ENCODE measurements at regions not wholly inside any gene's neighbourhood (a gene's known extent, or its start where the extent isn't known, plus 50 kb on each side); places are given as distances from the start of the nearest gene placed in this dataset.

GRCh38 chr4:180770265-180770664 lies 1472.9 kb upstream of the TENM3 start:
- no peak for DNase-seq (ENCODE audit: extremely low read depth, low read depth)
- TF ChIP-seq, protein P1, sequence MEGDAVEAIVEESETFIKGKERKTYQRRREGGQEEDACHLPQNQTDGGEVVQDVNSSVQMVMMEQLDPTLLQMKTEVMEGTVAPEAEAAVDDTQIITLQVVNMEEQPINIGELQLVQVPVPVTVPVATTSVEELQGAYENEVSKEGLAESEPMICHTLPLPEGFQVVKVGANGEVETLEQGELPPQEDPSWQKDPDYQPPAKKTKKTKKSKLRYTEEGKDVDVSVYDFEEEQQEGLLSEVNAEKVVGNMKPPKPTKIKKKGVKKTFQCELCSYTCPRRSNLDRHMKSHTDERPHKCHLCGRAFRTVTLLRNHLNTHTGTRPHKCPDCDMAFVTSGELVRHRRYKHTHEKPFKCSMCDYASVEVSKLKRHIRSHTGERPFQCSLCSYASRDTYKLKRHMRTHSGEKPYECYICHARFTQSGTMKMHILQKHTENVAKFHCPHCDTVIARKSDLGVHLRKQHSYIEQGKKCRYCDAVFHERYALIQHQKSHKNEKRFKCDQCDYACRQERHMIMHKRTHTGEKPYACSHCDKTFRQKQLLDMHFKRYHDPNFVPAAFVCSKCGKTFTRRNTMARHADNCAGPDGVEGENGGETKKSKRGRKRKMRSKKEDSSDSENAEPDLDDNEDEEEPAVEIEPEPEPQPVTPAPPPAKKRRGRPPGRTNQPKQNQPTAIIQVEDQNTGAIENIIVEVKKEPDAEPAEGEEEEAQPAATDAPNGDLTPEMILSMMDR (IDR thresholded peaks at IDR 0.05; ENCODE audit: low read depth, low read length, missing control alignments), result no peak
- H3K4me3 ChIP-seq (replicated peaks; ENCODE audit: low read depth, low read length), result no peak overlapping the region

DNA sequence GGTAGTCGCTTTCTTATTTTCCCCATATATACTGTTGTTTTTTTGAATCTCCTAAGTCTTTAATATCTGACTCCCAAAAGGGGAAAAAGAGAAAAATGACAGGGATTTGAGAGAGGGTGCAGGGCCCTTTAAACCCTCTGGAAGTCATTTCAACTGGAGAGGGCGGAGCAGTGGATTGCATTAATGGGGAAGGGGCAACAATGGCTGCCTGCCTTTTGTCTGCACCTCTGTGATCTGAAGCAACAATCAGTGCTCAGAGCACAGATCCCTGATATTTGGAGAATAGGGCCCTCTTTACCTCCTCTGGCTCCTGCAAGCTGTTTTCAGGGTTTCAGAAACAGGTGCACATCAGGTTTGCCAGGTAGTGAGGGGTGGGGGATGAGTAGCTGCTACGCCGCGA lies 1458.3 kb upstream of the TENM3 start:
- DNase-seq (ENCODE audit: extremely low read depth, low read depth), result no peak
- no peak overlapping the region for H3K4me3 ChIP-seq (replicated peaks; ENCODE audit: low read depth, low read length)
- TF ChIP-seq, protein P1 (IDR thresholded peaks at IDR 0.05; ENCODE audit: low read depth, low read length, missing control alignments), result no peak

- TF ChIP-seq, protein P1 (IDR thresholded peaks at IDR 0.05; ENCODE audit: low read depth, low read length, missing control alignments), result no peak
- DNase-seq (ENCODE audit: extremely low read depth, low read depth), result no peak
- no peak overlapping the region for H3K4me3 ChIP-seq (replicated peaks; ENCODE audit: low read depth, low read length)
Measured at GRCh38 chr4:180788729-180789128, 1454.5 kb upstream of the TENM3 start.

DNA sequence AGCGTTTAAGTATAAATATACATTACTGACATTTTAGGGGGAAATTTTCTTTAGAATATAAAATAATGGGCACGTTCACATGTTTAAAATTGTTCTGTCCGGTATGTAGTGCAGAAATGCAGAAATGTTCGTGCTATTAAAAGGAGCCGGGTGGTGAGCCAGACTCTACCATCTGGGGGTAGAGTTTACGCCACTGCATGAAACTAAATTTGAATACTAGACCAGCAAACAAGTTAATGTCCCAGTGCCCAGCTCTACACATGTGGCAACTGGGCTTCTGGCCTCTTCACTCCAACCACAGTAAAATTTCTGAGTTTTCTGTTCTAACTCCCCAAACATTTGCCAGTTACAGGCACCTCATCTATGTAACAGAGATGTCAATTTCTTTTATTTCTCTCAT lies 1453.3 kb upstream of the TENM3 start:
- TF ChIP-seq, protein P1 (IDR thresholded peaks at IDR 0.05; ENCODE audit: low read depth, low read length, missing control alignments), result no peak
- DNase-seq (ENCODE audit: extremely low read depth, low read depth), result no peak
- no peak overlapping the region for H3K4me3 ChIP-seq (replicated peaks; ENCODE audit: low read depth, low read length)

- no peak for DNase-seq (ENCODE audit: extremely low read depth, low read depth)
- no peak overlapping the region for H3K4me3 ChIP-seq (replicated peaks; ENCODE audit: low read depth, low read length)
- TF ChIP-seq, protein P1 (IDR thresholded peaks at IDR 0.05; ENCODE audit: low read depth, low read length, missing control alignments), result no peak
Measured at GRCh38 chr4:180790471-180790870, 1452.7 kb upstream of the TENM3 start.

GRCh38 chr4:180792541-180792940 lies 1450.7 kb upstream of the TENM3 start:
- no peak for DNase-seq (ENCODE audit: extremely low read depth, low read depth)

DNA sequence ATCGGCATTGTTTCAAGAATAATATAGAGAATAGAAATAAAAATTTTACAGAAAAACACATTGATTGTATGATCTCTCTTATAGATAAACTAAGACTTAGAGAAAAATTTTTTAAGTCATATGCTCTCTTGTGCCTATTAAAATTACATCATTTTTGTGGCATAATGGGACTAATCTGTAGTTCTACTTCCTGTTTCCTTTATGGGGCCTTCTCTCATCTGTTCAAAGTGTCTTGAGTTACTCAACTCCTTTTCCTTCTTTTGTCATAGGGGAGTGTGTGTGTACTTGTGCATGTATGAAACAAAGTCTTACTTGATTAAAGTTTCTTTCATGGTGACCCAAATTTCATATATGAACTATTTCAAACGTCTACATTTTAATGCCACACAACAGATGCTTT lies 1448.9 kb upstream of the TENM3 start:
- TF ChIP-seq, protein P1 (IDR thresholded peaks at IDR 0.05; ENCODE audit: low read depth, low read length, missing control alignments), result no peak
- DNase-seq (ENCODE audit: extremely low read depth, low read depth), result no peak
- H3K4me3 ChIP-seq (replicated peaks; ENCODE audit: low read depth, low read length), result no peak overlapping the region

More at GRCh38 chr4:180792541-180792940, 1450.7 kb upstream of the TENM3 start:
- no peak overlapping the region for H3K4me3 ChIP-seq (replicated peaks; ENCODE audit: low read depth, low read length)
- TF ChIP-seq, protein P1 (IDR thresholded peaks at IDR 0.05; ENCODE audit: low read depth, low read length, missing control alignments), result no peak

All from HFF-Myc (cell line).